Activated CD4-positive, alpha-beta T cell treated with anti-CD3 and anti-CD28 coated beads for 36 hours (primary cell): ENCODE measurements at regions not wholly inside any gene's neighbourhood (a gene's known extent, or its start where the extent isn't known, plus 50 kb on each side); places are given as distances from the start of the nearest gene placed in this dataset.

Source experiments
- ATAC-seq: fragments of 200-7000 bp; cut with Tn5 transposase; one replicate; pipeline ENCODE4 v1.10.0; 2021; ENCODE audit warnings: mild to moderate bottlenecking, moderate library complexity
- CTCF ChIA-PET: fragments of 350-600 bp; sonication (Branson Sonifier 250); formaldehyde crosslinking; loops from one replicate; lab custom pipeline; 2021; ENCODE audit warnings: antibody characterized with exemption; lab: Charles Lee
- POLR2A ChIA-PET: fragments of 350-600 bp; sonication (Branson Sonifier 250); formaldehyde crosslinking; loops from one replicate; lab custom pipeline; 2021; ENCODE audit warnings: antibody characterized with exemption, inconsistent platforms; lab: Charles Lee
- DNase-seq: peaks from one replicate; pipeline ENCODE4 v3.0.0-alpha.2; 2020
- H3K27ac Mint-ChIP-seq: one replicate; pipeline ENCODE4 v1.8.0; 2021; ENCODE audit warnings: mixed read lengths
- H3K27me3 Mint-ChIP-seq: one replicate; pipeline ENCODE4 v1.8.0; 2021; ENCODE audit warnings: mixed read lengths
- H3K36me3 Mint-ChIP-seq: one replicate; pipeline ENCODE4 v1.8.0; 2021; ENCODE audit warnings: low read depth, mixed read lengths
- H3K4me1 Mint-ChIP-seq: one replicate; pipeline ENCODE4 v1.8.0; 2021; ENCODE audit warnings: mixed read lengths
- H3K4me3 Mint-ChIP-seq: one replicate; pipeline ENCODE4 v1.8.0; 2021; ENCODE audit warnings: mild to moderate bottlenecking, moderate library complexity, mixed read lengths
- H3K9me3 Mint-ChIP-seq: one replicate; pipeline ENCODE4 v1.8.0; 2021; ENCODE audit warnings: low read depth, mixed read lengths
- intact Hi-C, 2 experiments: fragments of 100-400 bp; cut with DNase I in 1 of 2; cut with micrococcal nuclease in 1 of 2; formaldehyde crosslinking; loops; one replicate each; pipeline versions ENCODE4 v1.14.2 to v1.15.1; 2022 to 2024; cut with DNase I, micrococcal nuclease

- Mint-ChIP-seq H3K9me3 (peaks cover 2% of the 10 kb centered on the region), H3K36me3 (no peaks in the 10 kb centered on the region), H3K27ac (no peak overlapping the region), H3K4me3 (no peak overlapping the region), H3K4me1 (no peaks in the 10 kb centered on the region), H3K27me3 (no peaks in the 10 kb centered on the region)
- CTCF ChIA-PET: no interaction called here
- DNase-seq (no peak), ATAC-seq (no peak)
- intact Hi-C loops: no loop called here
- POLR2A ChIA-PET: no interaction called here
Observed at GRCh38 chr13:89322466-89322865, 1651.3 kb downstream of the SLITRK5 start.

GRCh38 chr13:89324582-89324981, 1653.4 kb downstream of the SLITRK5 start:
- H3K27ac Mint-ChIP-seq: no peak overlapping the region
- CTCF ChIA-PET: no interaction called here
- H3K4me3 Mint-ChIP-seq: no peak overlapping the region
- DNase-seq (no peak), ATAC-seq (no peak)
- peaks cover 2% of the 10 kb centered on the region for H3K9me3 Mint-ChIP-seq
- POLR2A ChIA-PET: no interaction called here
- no peaks in the 10 kb centered on the region for H3K36me3 Mint-ChIP-seq
- H3K4me1 Mint-ChIP-seq: no peaks in the 10 kb centered on the region
- no peaks in the 10 kb centered on the region for H3K27me3 Mint-ChIP-seq
- intact Hi-C loops: no loop called here

- DNase-seq (no peak), ATAC-seq (no peak)
- Mint-ChIP-seq H3K9me3 (no peaks in the 10 kb centered on the region), H3K27me3 (no peaks in the 10 kb centered on the region), H3K27ac (no peak overlapping the region), H3K36me3 (no peaks in the 10 kb centered on the region), H3K4me1 (no peaks in the 10 kb centered on the region), H3K4me3 (no peak overlapping the region)
- CTCF ChIA-PET: no interaction called here
- intact Hi-C loops: no loop called here
- POLR2A ChIA-PET: no interaction called here
Observed at GRCh38 chr13:89343165-89343564, 1672.0 kb downstream of the SLITRK5 start.

DNA sequence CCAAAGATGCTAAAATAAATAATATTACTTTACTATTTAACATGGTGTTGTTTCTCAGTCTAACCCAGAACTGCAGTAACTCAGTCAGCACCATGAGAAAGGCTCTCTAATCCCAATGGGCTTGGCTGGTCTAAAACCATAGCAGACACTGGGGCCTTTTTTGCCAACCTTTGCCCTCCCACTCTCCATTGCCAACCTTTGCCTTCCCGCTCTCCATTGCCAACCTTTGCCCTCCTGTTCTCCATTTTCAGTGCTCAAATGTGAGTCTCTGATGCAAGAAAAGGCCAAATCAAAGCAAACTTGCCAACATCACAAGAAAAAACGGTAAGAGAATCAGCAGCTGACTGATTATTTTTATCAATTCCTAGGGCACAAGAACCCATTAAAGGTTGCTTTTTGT, 1681.2 kb downstream of the SLITRK5 start:
- no peak overlapping the region for H3K27ac Mint-ChIP-seq
- CTCF ChIA-PET: interaction anchor here (0.7 kb wide), 1 partner anchor 45 kb away, joined by 3 read pairs; no protein-coding TSS in a partner anchor
- intact Hi-C loops: no loop called here
- no peaks in the 10 kb centered on the region for H3K27me3 Mint-ChIP-seq
- DNase-seq: no peak
- no peak overlapping the region for H3K4me3 Mint-ChIP-seq
- H3K9me3 Mint-ChIP-seq: no peaks in the 10 kb centered on the region
- H3K36me3 Mint-ChIP-seq: no peaks in the 10 kb centered on the region
- ATAC-seq: no peak
- H3K4me1 Mint-ChIP-seq: no peaks in the 10 kb centered on the region
- POLR2A ChIA-PET: no interaction called here

DNA sequence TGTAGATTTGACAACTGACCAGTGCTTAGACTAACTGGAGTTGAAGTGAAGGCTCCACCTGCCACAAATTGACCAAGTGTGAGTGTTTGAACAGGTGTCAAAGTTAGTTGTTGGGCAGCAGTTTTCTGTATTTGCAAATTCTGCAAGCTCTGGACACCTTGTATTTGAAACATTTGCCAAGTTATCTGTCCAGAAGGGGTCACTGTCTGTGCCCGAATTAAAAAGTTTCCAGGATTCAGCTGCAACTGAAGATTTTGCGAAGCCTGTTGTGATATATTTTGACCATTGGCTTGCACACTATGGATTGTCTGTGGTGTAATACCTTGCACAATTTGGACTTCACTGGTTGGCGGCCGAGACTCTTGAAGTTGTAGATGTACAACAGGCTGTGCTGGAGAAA, 1690.7 kb downstream of the SLITRK5 start:
- DNase-seq (no peak), ATAC-seq (no peak)
- ChIA-PET CTCF (no interaction called here), POLR2A (no interaction called here)
- Mint-ChIP-seq H3K27ac (no peak overlapping the region), H3K36me3 (no peaks in the 10 kb centered on the region), H3K4me1 (no peaks in the 10 kb centered on the region), H3K4me3 (no peak overlapping the region), H3K9me3 (no peaks in the 10 kb centered on the region), H3K27me3 (no peaks in the 10 kb centered on the region)
- intact Hi-C loops: no loop called here

GRCh38 chr13:89363144-89363543, 1692.0 kb downstream of the SLITRK5 start:
- H3K9me3 Mint-ChIP-seq: no peaks in the 10 kb centered on the region
- ChIA-PET CTCF (no interaction called here), POLR2A (no interaction called here)
- DNase-seq (no peak), ATAC-seq (no peak)
- H3K36me3 Mint-ChIP-seq: no peaks in the 10 kb centered on the region
- no peak overlapping the region for H3K4me3 Mint-ChIP-seq
- H3K27me3 Mint-ChIP-seq: no peaks in the 10 kb centered on the region
- no peaks in the 10 kb centered on the region for H3K4me1 Mint-ChIP-seq
- intact Hi-C loops: no loop called here
- no peak overlapping the region for H3K27ac Mint-ChIP-seq

- no peaks in the 10 kb centered on the region for H3K27me3 Mint-ChIP-seq
- POLR2A ChIA-PET: no interaction called here
- no peak for ATAC-seq
Observed at GRCh38 chr13:89372193-89372592, 1701.0 kb downstream of the SLITRK5 start.

GRCh38 chr13:89375839-89376238, 1704.7 kb downstream of the SLITRK5 start:
- POLR2A ChIA-PET: no interaction called here

More at GRCh38 chr13:89372193-89372592, 1701.0 kb downstream of the SLITRK5 start:
- Mint-ChIP-seq H3K27ac (no peak overlapping the region), H3K4me3 (no peak overlapping the region), H3K4me1 (no peaks in the 10 kb centered on the region), H3K9me3 (peaks cover 6% of the 10 kb centered on the region), H3K36me3 (no peaks in the 10 kb centered on the region)
- CTCF ChIA-PET: no interaction called here
- no peak for DNase-seq
- intact Hi-C loops: no loop called here

DNA sequence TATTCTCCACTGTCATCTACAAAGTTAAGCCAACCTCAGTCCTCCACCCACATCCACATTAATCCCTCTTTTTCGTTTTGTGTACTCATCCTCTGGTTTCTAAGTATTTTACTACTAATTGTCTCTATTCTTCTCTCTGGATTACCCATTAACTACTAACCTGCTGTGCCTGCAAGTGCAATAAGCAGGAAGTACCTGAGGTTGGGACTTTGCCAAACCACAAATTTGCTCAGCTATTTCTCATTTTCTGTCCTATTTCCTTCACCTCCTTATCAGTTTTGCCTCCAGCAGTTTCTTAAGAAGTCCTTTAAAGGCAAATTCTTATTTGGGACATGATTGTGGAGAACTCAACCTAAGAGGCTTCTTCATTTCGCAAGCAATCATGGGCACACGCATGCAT, 1708.9 kb downstream of the SLITRK5 start:
- Mint-ChIP-seq H3K27me3 (no peaks in the 10 kb centered on the region), H3K4me1 (no peaks in the 10 kb centered on the region), H3K36me3 (no peaks in the 10 kb centered on the region), H3K27ac (no peak overlapping the region), H3K4me3 (no peak overlapping the region), H3K9me3 (no peaks in the 10 kb centered on the region)
- POLR2A ChIA-PET: no interaction called here
- intact Hi-C loops: no loop called here
- ATAC-seq (no peak), DNase-seq (no peak)
- CTCF ChIA-PET: no interaction called here

More at GRCh38 chr13:89375839-89376238, 1704.7 kb downstream of the SLITRK5 start:
- Mint-ChIP-seq H3K4me1 (no peaks in the 10 kb centered on the region), H3K9me3 (peaks cover 6% of the 10 kb centered on the region), H3K4me3 (no peak overlapping the region), H3K27me3 (no peaks in the 10 kb centered on the region), H3K36me3 (no peaks in the 10 kb centered on the region), H3K27ac (no peak overlapping the region)
- no peak for ATAC-seq
- no peak for DNase-seq
- intact Hi-C loops: no loop called here
- CTCF ChIA-PET: no interaction called here

DNA sequence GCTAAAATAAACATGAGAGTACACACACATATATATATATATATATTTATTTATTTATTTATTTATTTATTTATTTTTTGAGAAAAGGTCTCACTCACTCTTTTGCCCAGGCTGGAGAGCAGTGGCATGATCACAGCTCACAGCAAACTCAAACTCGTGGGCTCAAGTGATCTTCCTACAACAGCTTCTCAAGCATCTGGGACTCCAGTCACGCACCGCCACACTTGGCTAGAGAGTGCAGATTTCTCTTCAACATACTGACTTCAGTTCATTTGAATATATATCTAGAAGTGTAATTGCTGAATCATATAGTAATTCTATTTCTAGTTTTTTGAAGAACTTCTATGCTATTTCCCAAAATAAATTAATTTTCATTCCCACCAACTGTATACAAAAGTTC, 1711.8 kb downstream of the SLITRK5 start:
- intact Hi-C loops: no loop called here
- Mint-ChIP-seq H3K4me3 (no peak overlapping the region), H3K27ac (no peak overlapping the region), H3K9me3 (peaks cover 2% of the 10 kb centered on the region), H3K4me1 (no peaks in the 10 kb centered on the region), H3K36me3 (no peaks in the 10 kb centered on the region), H3K27me3 (no peaks in the 10 kb centered on the region)
- DNase-seq (no peak), ATAC-seq (no peak)
- ChIA-PET CTCF (no interaction called here), POLR2A (no interaction called here)

GRCh38 chr13:89383891-89384290, 1712.7 kb downstream of the SLITRK5 start:
- DNase-seq (no peak), ATAC-seq (no peak)
- no peak overlapping the region for H3K4me3 Mint-ChIP-seq
- no peaks in the 10 kb centered on the region for H3K36me3 Mint-ChIP-seq
- POLR2A ChIA-PET: no interaction called here
- peaks cover 3% of the 10 kb centered on the region for H3K9me3 Mint-ChIP-seq
- intact Hi-C loops: no loop called here
- CTCF ChIA-PET: no interaction called here
- H3K4me1 Mint-ChIP-seq: no peaks in the 10 kb centered on the region
- H3K27ac Mint-ChIP-seq: no peak overlapping the region
- H3K27me3 Mint-ChIP-seq: no peaks in the 10 kb centered on the region

DNA sequence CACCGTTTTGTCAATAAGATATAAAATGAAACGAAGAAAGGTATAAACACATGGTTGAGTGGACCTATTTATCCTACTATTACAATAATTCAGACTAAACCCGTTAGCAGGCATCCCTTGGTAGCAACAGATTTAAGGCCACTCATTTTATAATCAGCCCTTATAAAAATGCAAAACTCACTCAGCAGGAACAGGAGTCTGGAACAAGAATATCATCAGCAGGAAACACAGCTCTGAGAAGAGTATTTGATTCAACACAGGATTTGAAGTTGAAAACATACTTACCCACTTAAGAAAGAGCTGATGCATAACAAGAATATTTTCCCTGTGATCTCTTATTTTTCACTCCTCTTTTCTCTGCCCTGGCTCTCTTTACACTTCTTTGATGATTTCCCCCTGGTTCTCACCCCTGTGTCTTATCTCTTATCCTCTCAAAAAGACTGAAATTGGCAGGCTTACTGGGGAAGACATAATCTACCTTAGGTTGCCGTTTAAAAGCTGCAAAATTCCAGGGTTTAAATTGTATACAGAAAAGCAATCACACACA, 1722.7 kb downstream of the SLITRK5 start:
- Mint-ChIP-seq H3K4me3 (no peak overlapping the region), H3K9me3 (peaks cover 11% of the 10 kb centered on the region), H3K27ac (no peak overlapping the region), H3K4me1 (no peaks in the 10 kb centered on the region), H3K36me3 (no peaks in the 10 kb centered on the region), H3K27me3 (no peaks in the 10 kb centered on the region)
- intact Hi-C loops: no loop called here
- ATAC-seq: no peak
- no peak for DNase-seq
- ChIA-PET CTCF (no interaction called here), POLR2A (no interaction called here)

DNA sequence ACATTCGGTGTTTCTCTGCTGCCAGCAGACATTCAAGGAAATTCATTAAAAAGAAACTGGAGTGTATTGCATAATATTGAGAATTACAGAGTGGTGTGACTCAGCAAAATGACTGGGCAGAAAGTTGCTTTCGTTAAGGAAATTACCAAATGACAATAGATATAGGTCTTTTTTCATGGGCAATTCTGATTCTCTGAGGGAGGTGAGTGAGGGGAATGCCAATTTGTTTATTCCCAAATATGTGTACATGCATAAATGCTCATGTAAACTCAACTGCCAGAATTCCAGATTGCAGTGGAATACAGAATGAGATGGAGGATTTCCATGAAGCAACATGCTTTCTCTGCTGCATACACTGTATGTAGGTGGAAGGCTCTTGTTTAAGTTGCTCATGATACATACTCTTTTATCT, 1730.1 kb downstream of the SLITRK5 start:
- no peaks in the 10 kb centered on the region for H3K4me1 Mint-ChIP-seq
- DNase-seq (no peak), ATAC-seq (no peak)
- peaks cover 6% of the 10 kb centered on the region for H3K9me3 Mint-ChIP-seq
- H3K27ac Mint-ChIP-seq: no peak overlapping the region
- intact Hi-C loops: no loop called here
- no peak overlapping the region for H3K4me3 Mint-ChIP-seq
- no peaks in the 10 kb centered on the region for H3K36me3 Mint-ChIP-seq
- ChIA-PET CTCF (no interaction called here), POLR2A (no interaction called here)
- H3K27me3 Mint-ChIP-seq: no peaks in the 10 kb centered on the region
